ENCODE measurements at regions not wholly inside any gene's neighbourhood (a gene's known extent, or its start where the extent isn't known, plus 50 kb on each side); places are given as distances from the start of the nearest gene placed in this dataset.

- TF ChIP-seq CTCF (IDR thresholded peaks at IDR 0.05) (no peak), POLR2A (IDR thresholded peaks at IDR 0.05) (no peak)
Measured at GRCh38 chr2:217688494-217688893, 314.3 kb downstream of the TNS1 start.
